GM12891 (cell line): ENCODE measurements at regions not wholly inside any gene's neighbourhood (a gene's known extent, or its start where the extent isn't known, plus 50 kb on each side); places are given as distances from the start of the nearest gene placed in this dataset.

Experiments used
- POLR2A ChIP-seq: IDR thresholded peaks from 2 replicates; pipeline ENCODE4 v1.6.1; 2011; ENCODE audit warnings: low read depth, low read length, control low read depth
- POLR2AphosphoS5 ChIP-seq: IDR thresholded peaks from 2 replicates; pipeline ENCODE4 v1.6.1; 2011; ENCODE audit warnings: low read depth, low read length, control low read depth
- SPI1 ChIP-seq: IDR thresholded peaks from 2 replicates; pipeline ENCODE4 v1.6.1; 2011; ENCODE audit warnings: low read depth, low read length, control low read depth
- TAF1 ChIP-seq: IDR thresholded peaks from 2 replicates; pipeline ENCODE4 v1.6.1; 2011; ENCODE audit warnings: low read depth, low read length, control low read depth

DNA sequence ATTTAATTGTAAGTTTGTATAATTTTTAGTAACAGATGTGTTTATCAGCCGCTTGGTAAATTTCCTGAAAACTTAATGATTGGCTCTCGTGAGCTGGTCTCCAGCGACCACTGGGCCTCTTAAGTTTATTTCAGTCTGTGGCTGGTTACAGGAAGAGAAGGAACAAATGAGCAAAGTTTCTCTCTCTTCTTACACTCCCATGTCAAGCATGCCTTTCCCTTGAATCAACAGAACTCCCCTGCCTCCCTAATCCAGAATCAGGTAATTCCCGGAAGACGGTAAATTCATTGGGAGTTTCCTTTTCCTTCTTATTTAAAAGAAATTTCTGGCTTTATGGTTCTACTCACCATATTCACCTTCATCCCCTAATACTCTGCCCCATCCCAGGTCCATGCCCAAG is 52.5 kb upstream of the POMP start:
- TF ChIP-seq POLR2AphosphoS5, result no peak
- TF ChIP-seq POLR2A, result no peak
- no peak for TF ChIP-seq SPI1
- TF ChIP-seq TAF1, result no peak
